Fibroblast of mammary gland (primary cell): ENCODE measurements at regions not wholly inside any gene's neighbourhood (a gene's known extent, or its start where the extent isn't known, plus 50 kb on each side); places are given as distances from the start of the nearest gene placed in this dataset.

Experiments used
- DNase-seq: peaks from one replicate; pipeline ENCODE4 v3.0.0-alpha.2; 2010; ENCODE audit warnings: low read depth
- H3K4me3 ChIP-seq: 2 replicates; pipeline ENCODE4 v1.5.1; 2011; ENCODE audit warnings: low read depth, mild to moderate bottlenecking, low read length, moderate library complexity; ENCODE audit not compliant: control insufficient read depth
- CTCF ChIP-seq: conservative IDR thresholded peaks from 2 replicates; pipeline ENCODE4 v1.5.1; 2011; ENCODE audit warnings: low read depth, low read length, inconsistent platforms; ENCODE audit not compliant: control insufficient read depth, insufficient read depth

GRCh38 chr1:182175361-182175931 is 113.9 kb upstream of the ZNF648 start:
- DNase-seq, result peak; percentile 35
- TF ChIP-seq CTCF, result no peak
- no peak overlapping the region for H3K4me3 ChIP-seq

GRCh38 chr1:182174513-182174855 is 113.0 kb upstream of the ZNF648 start:
- H3K4me3 ChIP-seq, result no peak overlapping the region
- TF ChIP-seq CTCF, result no peak
- DNase-seq, result no peak

GRCh38 chr1:182173808-182174512 is 112.4 kb upstream of the ZNF648 start:
- no peak for TF ChIP-seq CTCF
- no peak overlapping the region for H3K4me3 ChIP-seq
- DNase-seq, result peak; percentile 58

- H3K4me3 ChIP-seq, result no peak overlapping the region
- no peak for DNase-seq
- TF ChIP-seq CTCF, result no peak
These were observed 111.2 kb upstream of the ZNF648 start for GRCh38 chr1:182172699-182173098.

- DNase-seq, result no peak
- H3K4me3 ChIP-seq, result no peak overlapping the region
- TF ChIP-seq CTCF, result no peak
These were observed 109.5 kb upstream of the ZNF648 start for GRCh38 chr1:182170891-182171461.

- TF ChIP-seq CTCF, result no peak
These were observed 107.7 kb upstream of the ZNF648 start for GRCh38 chr1:182169203-182169602.

More at GRCh38 chr1:182169203-182169602, 107.7 kb upstream of the ZNF648 start:
- no peak overlapping the region for H3K4me3 ChIP-seq
- no peak for DNase-seq
